D721Med (cell line): ENCODE measurements at regions not wholly inside any gene's neighbourhood (a gene's known extent, or its start where the extent isn't known, plus 50 kb on each side); places are given as distances from the start of the nearest gene placed in this dataset.
"Not testable (repeated sequence)": the region's sequence is repeated elsewhere in the genome, so short reads cannot be mapped to it uniquely, and the experiment has no call there.

Source experiments
- DNase-seq: peaks from one replicate; pipeline ENCODE4 v3.0.0; 2011; ENCODE audit warnings: low spot score; ENCODE audit not compliant: insufficient read length
- FAIRE-seq: peaks from 2 replicates; lab custom pipeline; 2011; peaks lifted over from hg19 to GRCh38; lab: Jason Lieb, UNC
- TF ChIP-seq, protein P1 (sequence below): IDR thresholded peaks from 2 replicates; pipeline ENCODE4 v1.5.1; 2012; ENCODE audit warnings: mild to moderate bottlenecking, control low read depth; ENCODE audit not compliant: insufficient read depth; ENCODE audit errors: missing control alignments

DNA sequence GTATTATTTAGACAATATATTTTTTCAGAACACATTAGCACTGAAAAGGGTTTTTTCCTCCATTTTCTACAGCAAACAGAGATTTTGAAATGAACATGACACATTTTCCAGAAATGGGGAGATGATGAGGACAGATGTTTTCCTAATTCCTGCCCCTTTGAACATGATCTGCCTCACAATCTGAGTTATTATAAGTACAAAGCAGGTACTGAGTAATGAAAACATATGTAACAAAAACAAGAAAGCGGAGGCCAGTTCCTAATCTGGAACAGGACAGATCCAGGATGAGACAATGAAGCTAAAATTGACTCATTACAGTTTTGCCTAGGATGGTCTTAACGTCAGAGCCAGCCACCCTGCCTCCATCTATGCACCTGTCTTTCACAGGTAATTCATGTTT is 642.8 kb upstream of the NR2F2 start:
- no peak for DNase-seq
- FAIRE-seq: no peak
- TF ChIP-seq, protein P1, sequence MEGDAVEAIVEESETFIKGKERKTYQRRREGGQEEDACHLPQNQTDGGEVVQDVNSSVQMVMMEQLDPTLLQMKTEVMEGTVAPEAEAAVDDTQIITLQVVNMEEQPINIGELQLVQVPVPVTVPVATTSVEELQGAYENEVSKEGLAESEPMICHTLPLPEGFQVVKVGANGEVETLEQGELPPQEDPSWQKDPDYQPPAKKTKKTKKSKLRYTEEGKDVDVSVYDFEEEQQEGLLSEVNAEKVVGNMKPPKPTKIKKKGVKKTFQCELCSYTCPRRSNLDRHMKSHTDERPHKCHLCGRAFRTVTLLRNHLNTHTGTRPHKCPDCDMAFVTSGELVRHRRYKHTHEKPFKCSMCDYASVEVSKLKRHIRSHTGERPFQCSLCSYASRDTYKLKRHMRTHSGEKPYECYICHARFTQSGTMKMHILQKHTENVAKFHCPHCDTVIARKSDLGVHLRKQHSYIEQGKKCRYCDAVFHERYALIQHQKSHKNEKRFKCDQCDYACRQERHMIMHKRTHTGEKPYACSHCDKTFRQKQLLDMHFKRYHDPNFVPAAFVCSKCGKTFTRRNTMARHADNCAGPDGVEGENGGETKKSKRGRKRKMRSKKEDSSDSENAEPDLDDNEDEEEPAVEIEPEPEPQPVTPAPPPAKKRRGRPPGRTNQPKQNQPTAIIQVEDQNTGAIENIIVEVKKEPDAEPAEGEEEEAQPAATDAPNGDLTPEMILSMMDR: no peak

DNA sequence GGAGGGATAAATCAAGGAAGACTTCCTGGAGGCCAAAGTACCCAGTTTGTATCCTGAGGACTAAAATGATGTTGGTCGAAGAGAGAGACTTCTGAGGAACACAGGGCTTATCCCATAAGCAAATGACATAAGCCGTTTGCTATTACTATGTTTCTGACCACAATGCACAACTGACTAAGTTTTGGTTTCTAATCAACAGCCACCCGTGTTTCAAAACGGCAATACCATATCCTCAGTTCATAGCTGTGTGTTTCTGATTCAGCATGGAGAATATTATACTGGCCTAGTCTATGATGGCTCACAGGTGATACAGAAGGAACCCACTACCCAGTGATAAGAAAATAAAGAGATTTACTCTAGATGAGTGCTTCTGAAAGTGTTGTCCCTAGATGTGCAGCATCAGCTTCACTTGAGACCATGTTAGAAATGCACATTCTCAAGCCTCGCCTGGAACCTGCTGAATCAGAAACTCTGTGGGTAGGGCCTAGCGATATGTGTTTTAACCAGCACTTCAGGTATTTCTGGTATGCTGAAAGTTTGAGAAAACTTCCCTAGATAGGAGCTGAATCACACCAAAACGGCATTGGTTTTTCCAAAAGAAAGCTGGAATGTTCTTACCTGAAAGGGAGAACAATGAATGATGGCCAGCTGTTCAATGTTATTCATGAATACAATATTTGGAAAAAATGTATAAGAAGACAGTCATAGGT is 639.7 kb upstream of the NR2F2 start:
- DNase-seq (no peak), FAIRE-seq (no peak)
- TF ChIP-seq, protein P1: no peak

DNA sequence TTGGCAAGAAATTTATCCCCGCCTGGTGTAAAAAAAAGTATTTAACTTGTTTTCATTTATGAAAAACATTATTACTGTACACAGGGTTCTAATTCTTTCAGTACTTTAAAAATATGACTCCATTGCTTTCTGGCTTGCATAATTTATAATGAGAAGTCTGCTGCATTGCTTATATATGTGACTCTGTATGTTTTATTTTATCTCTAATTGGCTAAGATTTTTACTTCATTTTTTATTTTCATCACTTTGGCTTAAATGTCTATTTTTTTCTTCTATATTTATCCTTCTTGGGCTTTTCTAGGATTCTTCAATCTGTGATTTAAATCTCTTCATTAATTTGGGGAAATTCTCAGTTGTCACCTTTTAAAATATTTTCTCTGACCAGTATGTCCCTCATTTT is 636.6 kb upstream of the NR2F2 start:
- FAIRE-seq (no peak), DNase-seq (no peak)
- TF ChIP-seq, protein P1: no peak

DNA sequence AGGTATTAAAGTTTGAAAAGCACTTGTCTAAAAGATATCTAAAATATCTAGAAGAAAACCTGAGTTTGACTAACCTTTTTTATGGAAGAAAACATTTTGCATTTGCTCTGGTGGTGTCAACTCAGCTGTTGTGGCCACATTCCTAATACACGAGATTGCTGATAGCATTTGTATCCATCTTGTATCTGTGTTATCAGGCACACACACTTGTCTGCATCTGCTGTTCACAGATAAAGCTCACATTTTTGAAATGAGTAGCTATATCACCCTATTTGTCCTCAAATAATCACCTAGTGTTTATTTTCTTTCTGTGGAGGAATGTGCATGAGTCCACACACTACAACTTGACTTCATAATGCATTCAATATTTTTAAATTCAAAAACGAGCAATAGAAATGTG is 632.3 kb upstream of the NR2F2 start:
- TF ChIP-seq, protein P1: no peak
- DNase-seq (no peak), FAIRE-seq (no peak)

DNA sequence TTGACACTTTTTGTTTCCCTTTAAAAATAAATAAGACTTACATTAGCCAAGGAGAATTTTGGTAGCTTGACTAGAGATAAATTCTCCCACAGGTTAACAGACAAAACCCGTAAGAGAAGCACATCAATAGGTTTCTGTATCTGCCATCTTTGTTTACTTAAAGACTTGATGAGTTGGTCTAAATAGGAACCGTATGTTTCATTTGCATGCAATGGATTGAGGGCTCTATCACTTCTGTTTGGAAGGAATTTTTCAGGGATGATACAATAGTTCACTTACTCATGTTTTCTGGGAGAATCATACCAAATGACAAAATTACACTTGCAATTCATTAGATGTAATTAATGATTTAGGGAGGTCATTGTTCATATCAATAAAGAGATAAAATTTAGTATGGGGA is 631.5 kb upstream of the NR2F2 start:
- DNase-seq (no peak), FAIRE-seq (no peak)
- TF ChIP-seq, protein P1: no peak

DNA sequence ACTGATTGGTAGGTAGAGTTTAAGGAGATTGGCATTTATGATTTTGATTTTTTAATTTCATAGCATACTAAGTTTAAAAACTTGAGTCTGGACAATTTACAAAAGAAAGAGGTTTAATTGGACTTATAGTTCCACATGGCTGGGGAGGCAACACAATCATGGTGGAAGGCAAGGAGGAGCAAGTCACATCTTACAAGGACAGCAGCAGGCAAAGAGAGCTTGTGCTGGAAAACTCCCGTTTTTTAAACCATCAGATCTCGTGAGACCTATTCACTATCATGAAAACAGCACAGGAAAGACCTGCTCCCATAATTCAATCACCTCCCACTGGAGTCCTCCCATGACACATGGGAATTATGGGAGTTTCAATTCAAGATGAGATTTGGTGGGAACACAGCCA is 630.9 kb upstream of the NR2F2 start:
- FAIRE-seq: no peak
- TF ChIP-seq, protein P1: no peak
- no peak for DNase-seq

DNA sequence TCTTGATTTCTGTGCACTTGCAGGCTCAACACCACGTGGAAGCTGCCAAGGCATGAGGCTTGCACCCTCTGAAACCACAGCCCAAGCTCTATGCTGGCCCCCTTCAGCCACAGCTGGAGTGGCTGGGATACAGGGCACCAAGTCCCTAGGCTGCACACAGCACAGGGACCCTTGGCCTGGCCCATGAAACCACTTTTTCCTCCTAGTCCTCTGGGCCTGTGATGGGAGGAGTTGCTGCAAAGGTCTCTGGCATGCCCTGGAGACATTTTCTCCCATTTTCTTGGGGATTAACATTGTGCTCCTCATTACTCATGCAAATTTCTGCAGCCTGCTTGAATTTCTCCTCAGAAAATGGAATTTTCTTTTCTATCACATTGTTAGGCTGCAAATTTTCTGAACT is 629.8 kb upstream of the NR2F2 start:
- FAIRE-seq, DNase-seq: not testable (repeated sequence)

DNA sequence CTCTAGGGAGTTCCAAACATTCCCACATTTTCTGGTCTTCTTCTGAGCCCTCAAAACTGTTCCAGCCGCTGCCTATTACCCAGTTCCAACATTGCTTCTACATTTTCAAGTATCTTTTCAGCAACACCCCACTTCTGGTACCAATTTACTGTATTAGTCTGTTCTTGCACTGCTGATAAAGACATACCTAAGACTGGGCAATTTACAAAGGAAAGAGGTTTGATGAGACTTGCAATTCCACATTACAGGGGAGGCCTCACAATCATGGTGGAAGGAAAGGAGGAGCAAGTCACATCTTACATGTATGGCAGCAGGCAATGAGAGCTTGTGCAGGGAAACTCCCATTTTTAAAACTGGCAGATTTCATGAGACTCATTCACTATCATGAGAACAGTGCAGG is 629.1 kb upstream of the NR2F2 start:
- FAIRE-seq: no peak
- DNase-seq: no peak
- TF ChIP-seq, protein P1: no peak
